NCI-H1930 (cell line): ENCODE measurements at regions not wholly inside any gene's neighbourhood (a gene's known extent, or its start where the extent isn't known, plus 50 kb on each side); places are given as distances from the start of the nearest gene placed in this dataset.

Source experiments
- DNase-seq, 2 experiments: peaks; one replicate each; lab custom pipeline; 2025; lab: John Stamatoyannopoulos, UW

DNA sequence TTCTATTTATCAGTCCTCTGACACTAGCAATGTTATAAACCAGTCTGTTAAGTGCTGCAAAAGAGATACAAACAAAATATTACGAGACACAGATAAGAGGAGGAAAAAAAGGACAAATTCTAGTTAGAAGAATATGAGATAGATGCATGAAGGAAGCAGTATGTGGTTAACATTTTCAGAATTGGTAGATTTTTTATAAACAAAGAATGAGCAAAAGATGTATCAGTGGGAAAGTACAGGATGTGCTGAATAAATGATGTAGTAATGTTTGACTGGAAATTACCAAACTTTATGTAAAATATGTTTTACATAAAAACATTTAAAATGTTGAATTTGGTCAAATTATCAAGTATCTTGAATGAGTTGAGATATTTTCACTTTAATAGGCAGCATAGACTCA is 574.2 kb downstream of the NUF2 start:
- no peak for DNase-seq

DNA sequence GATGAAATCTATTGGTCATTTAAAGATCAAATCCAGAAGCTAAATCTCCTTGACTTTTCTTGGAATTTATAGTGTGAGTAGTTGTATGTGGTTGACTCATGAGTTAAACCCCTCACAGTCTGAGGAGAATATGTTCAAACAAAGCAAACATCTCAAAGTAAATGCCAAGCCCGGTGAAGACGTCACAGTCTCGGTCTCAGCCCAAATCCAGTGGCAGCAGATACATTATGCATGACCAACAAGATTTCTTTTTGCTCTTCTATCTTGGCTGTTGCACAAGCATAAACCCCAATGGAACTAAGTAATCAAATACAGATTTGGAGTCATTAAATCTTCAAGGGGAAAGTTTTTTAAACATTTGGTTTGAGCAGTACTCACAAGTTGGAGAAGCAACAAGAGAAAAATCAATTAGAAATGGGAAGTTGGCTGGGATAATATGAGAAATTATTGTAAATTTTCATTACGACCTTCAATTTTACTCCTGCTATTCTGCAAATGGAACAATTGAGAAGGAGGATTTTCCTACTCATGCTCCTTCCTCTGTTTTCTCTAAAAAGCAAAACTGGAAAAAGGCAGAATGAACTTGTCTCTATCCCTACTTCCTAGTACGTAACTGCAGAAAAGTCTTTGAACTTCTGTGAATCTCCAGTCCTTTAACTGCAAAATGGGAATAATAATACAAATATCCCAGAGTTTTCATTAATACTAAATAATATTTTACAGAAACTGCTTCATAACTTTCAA is 575.8 kb downstream of the NUF2 start:
- DNase-seq = no peak

DNA sequence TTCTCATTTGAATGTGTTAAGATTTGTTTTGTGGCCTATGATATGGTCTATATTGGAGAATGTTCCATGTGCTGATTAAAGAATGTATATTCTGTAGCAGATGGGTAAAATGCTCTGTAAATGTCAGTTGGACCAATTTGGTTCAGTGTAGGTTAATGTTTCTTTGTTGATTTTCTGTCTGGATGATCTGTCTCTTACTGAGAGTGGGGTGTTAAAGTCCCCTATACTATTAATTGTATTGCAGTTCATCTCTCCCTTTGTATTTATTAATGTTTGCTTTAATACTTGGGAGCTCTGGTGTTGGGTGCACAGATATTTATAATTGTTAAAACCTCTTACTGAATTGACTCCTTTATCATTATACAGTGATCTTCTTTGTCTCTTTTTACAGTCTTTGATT is 584.5 kb downstream of the NUF2 start:
- no peak for DNase-seq

DNA sequence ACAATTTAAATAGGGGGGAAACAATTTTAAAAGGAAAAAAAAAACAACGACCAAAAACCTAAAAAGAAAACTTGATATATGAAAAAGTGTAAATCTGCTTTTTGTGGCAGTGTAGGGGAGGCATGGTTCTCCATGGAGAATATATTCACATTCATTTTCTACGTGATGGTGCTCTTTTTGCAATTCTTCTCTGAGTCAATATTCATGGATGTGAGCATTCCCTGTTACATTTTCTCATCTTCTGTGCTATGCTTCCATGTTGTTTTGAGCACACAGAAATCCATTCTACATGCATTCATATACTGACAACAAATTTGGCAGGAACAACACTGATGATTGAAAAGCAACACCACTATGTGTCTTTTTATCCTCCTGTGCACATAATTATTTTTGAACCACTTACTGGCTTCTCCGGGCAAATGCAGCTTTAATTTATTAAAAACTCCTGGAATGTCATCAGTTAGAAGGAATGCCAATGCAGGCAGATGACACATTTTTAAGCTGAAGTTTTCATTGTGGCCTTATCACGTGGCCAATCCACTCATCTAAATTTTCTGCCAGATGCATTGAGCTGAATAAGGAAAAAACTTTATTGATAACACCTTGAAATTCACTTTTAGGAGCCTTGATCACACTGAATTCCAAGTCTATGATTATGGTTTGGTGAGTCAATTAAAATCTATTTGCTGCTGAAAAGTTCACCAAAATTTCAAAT is 590.6 kb downstream of the NUF2 start:
- no peak for DNase-seq

DNA sequence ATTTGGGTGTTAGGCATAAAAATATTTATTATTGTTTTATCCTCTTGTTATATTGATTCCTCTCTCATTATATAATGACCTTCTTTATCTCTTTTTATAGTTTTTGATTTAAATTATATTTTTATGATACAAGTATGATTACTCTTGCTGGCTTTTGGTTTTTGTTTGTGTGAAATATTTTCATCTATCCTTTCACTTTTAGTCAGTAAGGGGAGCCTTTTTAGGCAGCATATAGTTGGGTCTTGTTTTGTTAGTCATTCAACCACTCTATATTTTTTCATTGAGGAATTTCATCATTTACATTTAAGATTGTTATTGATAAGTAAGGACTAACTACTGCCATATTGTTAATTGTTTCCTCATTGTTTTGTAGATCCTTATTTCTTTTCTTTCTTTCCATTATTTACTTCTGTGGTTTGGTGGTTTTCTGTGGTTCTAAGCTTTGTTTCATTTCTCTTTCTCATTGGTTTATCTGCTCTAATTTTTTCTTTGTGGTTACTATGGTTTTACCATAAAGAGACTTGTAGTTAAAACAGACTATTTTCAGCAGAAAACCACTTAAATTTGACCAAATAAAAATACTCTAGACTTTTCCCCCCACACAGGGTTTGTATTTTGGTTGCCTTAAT is 593.1 kb downstream of the NUF2 start:
- DNase-seq = no peak

DNA sequence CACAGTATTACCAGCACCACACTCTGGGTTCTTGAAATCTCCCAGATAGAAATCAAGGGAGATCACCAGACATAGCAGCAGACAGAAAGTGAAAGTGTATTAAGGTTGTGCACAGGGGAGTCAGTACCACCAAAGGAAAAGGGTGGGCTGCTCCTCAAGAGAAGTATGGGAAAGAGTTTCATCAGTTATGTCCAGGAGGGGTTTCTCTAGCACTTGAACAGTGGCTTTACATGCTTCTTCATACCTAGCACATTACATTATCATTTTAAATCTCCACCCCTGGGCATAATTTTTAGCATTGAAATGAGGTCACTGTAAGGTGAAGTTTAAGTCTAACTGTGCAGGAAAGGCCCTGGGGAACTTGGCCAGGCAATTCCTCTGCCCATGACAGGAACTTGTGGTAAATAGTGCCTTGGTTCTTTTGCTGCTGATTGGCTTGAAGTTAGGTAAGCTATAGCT is 601.0 kb downstream of the NUF2 start:
- no peak for DNase-seq

DNA sequence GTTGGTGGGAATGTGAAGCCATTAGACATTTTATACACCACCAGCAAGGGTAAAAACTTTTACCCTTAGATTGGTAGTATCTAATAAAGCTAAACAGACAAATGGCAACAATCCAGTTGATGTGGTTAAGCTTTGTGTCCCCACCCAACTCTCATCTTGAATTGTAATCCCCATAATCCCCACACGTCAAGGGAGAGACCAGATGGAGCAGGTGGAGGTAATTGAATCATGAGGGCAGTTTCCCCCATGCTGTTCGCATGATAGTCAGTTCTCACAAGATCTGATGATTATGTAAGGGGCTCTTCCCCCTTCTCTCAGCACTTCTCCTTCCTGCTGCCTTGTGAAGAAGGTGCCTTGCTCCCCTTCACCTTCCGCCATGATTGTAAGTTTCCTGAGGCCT is 602.3 kb downstream of the NUF2 start:
- DNase-seq = no peak

DNA sequence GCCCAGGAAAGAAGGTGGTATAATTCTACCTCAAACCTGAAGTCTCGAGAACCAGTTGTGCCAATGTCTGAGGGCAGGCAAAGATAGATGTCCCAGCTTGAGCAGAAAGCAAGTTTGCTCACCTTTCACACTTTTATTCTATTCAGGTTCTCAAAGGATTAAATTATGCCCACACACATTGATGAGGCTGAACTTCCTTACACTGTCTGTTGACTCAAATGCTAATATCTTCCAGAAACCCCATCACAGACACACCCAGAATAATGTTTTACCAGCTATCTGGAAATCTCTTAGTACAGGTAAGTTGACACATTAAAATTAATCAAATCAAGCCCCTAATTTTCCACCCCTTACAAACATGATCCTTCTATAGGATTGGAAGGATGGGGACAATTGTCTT is 605.7 kb downstream of the NUF2 start:
- DNase-seq = peak in 1 of 2 experiments; percentile 9

DNA sequence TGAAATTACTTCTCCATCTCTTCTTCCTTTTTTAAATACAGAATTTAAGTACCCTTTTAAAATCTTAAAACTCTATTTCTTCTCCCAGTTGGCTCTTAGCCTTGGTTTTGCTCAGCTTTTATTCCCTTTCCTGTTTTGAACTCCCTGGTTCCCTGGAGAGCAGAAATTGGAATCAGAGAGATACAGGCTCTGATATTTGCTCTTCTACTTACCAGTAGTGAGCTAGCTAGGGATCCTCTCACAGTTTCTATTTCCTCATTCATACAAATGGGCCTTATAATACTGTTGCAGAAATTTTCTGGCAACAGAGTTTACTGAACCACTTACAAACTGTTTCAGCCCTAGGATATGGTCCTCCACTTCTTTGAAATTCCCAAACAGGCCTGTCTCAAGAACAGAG is 606.3 kb downstream of the NUF2 start:
- DNase-seq = peak; percentile 28 to 45

DNA sequence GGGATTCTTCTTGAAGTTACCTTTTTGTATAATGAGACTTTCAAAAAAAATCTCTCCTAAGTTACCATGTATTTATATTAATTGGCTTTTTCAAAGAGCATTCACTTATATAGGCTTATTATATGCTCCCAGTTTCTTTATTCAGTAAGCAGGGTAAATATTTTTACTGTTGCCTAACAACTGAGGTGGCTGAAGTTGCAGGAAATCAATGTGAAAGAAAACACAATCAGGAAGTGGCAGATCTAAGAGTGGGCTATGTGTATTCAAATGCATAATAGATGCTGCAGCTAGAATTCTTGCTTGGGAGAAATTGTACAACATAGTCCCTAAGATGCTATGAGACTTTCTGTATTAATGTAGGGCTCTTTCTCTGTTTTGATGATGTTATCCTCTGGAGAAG is 606.9 kb downstream of the NUF2 start:
- DNase-seq = peak; percentile 9 to 14

DNA sequence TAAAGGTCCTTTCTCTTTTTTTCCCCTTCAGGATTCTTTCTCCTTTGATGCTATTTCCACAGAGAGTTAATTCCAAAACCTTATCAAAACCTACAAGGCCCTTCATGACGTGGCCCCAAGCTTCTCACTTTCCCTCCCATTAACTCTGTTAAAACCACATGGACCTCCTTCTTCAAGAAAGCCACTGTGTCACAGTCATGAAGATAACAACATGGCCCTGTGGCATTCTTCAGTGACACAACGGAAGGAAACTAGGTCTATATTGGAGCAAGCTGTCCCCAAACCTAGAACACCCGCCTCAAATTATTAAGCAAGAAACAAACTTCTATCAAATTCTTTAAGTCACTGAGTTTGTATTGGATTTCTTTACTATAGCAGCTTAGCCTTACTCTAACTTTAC is 611.1 kb downstream of the NUF2 start:
- DNase-seq = no peak

DNA sequence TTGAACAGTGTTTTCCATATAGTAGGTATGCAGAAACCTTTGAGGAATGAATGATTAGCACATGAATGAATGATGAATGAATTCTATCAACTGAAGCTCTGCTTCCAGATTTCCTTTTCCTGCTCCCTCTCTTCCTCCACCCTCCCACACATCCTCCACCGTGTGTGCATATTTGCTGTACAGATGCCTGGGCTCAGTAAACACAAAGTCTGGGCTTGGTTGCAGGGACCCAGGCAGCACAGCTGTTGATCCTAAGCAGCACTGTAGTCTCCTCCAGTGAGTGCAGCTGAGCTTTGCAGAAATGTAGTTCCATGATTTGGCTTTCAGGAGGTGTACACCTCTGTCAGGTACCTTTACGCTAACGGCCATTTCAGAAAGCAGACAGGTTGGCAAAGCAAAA is 611.7 kb downstream of the NUF2 start:
- no peak for DNase-seq

DNA sequence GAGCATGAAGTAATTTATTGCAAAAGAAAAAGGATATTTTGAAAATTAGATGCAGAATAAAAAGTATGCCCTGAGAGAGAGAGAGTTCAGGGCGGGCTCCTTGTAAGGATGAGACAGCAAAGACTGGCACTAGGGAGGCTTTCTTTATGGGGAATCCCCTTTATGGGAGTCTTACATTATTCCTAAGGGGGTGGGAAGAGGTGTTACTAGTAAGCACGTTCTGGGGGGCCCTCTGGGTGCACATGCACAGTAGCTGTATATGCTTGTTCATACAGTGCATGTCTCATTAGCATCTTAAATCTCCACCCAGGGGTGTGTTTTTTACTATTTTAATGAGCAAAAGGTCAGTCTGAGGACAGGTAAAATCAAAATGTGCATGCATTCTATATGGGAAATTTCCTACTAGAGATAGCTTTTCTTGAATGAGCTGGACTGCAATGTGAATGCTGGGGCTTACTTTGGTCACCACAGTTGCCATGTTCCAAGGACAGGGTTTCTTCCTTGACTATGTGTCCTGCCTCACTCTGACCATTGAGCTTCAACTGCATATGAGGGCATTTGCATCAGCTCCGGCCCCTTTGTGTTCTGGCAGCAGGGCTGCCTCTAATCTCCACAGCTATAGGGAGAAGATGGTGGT is 614.1 kb downstream of the NUF2 start:
- no peak for DNase-seq

DNA sequence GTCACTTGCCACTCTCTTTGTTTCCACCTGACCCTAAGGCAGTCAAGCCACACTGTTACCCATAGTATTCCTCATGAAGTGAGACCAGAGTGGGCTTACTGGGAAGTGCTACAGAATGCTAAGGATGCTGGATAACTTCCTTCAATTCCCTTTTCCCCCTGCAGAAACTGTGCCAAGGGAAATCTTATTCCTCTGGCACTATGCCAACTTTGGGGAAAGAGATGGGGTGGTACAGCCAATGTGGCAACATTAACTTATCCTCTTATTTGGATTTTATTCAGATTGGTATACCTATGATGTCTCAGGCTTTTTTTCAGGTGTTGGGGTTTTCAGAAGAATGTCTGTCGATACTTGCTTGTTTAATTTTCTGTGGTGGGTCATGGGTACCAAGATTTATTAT is 599.4 kb upstream of the PBX1 start:
- no peak for DNase-seq

DNA sequence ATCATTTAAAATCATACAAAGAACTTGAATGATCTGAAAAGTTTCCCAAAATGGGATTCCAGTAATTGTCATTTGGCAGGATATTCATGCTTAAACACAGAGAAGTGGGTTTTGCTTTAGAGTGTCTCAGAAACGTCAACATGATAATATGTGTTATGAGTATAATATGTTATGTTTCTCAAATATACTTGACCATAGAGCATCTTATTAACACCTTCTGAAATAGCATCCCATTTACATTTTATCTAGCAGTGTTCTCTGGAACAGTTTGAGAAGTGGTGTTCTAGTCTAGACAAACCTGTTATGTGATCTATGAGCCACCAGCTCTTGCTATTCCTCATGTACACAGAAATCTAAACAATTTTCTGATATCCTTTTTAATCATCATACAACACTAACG is 588.8 kb upstream of the PBX1 start:
- DNase-seq = no peak

DNA sequence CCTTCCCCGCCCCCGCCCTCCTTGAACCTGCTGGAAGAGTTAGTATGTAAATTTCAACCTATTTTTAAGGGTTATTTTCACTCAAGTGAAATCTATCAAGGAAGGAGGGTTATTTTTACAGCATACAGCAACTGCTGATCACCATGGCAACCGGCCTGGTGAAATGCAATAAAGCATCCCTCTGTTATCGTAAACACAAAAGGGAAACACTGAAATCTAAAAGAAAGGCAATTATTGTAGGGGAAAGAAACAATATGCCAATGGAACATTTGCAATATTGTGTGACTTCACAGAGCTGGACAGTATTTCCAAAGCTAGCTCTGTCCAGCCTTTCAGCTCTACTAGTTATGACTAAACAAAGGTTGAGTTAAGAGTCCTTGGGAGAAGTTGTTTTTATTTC is 588.3 kb upstream of the PBX1 start:
- DNase-seq = no peak

DNA sequence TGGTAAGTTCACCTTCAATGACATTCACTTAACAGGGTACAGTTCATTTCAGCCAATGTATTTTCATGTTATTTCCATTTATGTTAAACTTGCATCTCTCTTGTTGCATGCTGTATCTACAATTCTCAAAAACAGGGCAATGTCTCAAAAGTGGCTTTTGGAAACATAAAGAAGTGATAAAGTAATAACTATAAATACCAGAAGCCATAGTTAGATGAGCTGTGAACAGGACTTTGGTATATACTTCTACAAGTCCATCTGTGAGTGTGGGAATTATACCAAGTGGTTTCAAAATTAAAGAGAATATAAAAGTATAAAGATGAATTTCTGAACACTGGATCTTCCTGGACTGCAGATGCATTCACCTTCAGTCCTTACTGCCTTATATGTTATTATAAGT is 585.4 kb upstream of the PBX1 start:
- DNase-seq = no peak

DNA sequence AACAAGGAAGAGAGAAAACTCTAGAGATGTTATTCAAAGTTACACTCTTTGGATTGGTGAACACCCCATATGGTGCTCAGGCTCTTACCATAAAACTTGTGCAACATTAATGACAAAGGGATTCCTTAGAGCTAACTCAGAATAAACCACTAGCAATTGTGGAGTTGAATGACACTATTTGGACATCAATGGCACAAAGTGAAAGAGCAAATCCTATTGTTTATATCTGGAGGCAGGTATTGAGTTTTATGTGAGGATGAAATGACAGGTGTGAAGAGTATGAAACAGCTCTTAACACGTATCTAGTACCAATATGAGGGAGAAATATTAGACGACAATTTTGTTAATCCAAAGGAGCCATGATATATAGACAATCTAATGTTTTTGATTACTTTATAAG is 584.9 kb upstream of the PBX1 start:
- no peak for DNase-seq

DNA sequence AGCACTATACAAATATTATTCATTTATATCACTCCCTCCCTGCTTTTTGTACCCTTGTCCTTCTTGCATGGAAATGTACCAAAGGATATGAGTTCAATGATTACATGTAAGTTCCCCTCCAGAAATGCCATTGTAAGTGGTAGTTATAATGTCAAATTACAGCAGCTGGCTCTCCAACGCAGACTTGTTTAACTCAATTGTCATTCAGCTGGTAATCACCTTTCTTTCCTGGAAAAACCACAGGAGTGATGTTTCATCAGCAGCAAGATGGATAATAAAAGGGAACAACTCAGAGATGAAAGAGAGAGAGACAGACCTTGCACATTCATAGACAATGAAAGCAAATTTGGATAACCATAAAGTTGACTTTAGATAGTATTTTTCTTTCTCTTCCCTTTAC is 578.6 kb upstream of the PBX1 start:
- DNase-seq = peak; percentile 59 to 60

DNA sequence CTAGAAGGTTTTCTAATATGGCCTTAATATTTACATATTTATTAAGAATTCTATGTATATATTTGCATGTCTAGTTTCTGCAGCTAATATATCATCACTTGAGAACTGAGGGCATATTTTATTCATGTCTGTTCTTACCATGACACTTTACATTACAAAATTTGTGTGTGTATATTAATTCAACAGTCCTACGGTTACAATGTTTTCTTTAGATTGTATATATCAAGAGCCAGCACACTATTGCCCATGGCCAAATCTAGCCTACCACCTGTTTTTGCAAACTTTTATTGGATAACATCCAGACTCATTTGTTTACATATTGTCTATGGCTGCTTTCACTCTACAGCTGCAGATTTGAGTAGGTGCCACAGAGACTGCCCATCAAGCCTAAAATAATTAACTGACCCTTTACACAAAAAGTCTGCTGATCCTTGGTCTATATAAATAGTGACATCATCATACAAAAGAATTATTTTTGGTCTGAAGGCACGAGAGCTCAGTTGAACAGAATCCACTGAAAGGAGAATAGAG is 577.4 kb upstream of the PBX1 start:
- DNase-seq = peak; percentile 53 to 59

DNA sequence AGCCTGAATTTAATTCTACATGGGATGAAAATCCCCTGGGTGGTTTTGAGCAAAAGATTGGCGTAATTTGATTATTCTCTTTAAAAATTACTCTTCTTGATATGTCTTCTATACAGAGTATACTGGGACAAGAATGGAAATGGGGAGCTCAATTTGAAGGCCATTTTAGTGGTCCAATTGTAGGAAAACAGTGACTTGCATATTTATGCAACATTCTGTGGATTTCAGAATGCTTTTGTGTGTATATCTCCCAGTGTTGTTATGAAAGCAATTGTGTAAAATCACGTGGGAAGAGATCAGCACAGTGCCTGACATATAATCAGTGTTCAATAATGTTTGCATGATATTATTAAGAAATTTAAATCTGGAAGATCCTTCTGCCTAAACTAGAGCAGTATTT is 575.9 kb upstream of the PBX1 start:
- no peak for DNase-seq

DNA sequence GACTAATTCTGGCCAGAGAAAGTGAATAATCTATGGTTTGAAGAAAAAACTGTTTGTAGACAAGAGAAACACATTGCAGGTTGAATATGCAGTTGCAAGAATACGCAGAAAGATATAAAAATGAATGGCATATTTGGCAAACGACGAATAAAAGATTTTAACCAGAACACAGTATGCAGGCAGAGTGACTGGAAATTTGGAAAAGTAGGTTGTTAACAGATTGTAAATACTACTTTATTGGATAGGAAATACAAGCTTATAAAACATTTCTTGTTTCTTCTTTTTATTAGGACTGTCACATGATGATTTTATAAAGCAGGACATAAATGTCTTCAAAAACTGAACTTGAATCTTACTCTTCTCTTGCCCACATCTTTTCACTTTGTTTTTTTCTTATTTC is 573.3 kb upstream of the PBX1 start:
- no peak for DNase-seq

DNA sequence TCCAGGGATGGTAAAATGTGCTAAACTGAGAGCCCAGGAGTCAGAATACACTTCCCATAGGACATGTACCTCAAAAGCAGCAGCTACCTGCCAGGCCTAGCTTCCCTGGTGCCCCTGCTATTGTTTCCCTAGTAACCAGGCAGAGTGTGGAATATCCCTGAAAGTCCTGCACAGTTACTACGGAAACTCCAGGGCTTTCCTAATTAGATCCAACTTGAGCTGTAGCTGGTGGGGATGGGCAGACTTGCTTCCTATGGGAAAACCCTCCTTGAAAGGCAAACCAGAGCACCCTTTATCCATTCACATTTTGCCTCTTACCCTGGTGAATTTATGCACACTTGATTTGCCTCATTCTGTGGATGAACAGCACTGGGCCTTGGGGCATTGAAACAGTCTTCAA is 559.9 kb upstream of the PBX1 start:
- no peak for DNase-seq
